DOHH2 (cell line): ENCODE measurements at regions not wholly inside any gene's neighbourhood (a gene's known extent, or its start where the extent isn't known, plus 50 kb on each side); places are given as distances from the start of the nearest gene placed in this dataset.

ENCODE experiments used
- EZH2phosphoT487 ChIP-seq: fragments of 200-600 bp; sonication (generic); IDR thresholded peaks from 2 replicates; pipeline ENCODE4 v1.6.1; 2017; ENCODE audit warnings: borderline replicate concordance, mild to moderate bottlenecking, antibody characterized with exemption, low read length, moderate library complexity, mixed read lengths
- TF ChIP-seq, protein P1 (sequence below): fragments of 200-600 bp; sonication (generic); IDR thresholded peaks from one replicate; pipeline ENCODE4 v1.5.1; 2014; ENCODE audit warnings: antibody characterized with exemption, mild to moderate bottlenecking, low read depth, low read length; ENCODE audit not compliant: poor library complexity, severe bottlenecking

DNA sequence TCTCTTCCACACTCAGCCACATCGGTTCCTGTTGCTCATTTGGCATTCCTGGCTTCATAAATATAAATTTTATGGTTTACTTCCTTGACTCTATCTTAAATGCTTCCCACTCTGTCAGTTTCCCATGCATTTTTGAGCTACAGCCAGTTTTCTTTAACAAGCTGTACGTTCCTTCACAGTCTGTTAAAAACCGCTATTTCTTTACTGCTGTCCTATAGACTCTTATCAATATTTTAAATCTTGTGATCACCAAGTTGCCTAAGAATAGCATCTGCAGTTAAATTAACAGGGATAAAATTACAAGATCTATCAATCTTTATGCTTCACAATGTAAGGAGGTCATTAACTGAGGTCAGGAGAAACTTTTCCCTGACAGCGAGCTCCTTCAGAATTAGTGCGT is 103.1 kb upstream of the RHOBTB1 start:
- TF ChIP-seq, protein P1, sequence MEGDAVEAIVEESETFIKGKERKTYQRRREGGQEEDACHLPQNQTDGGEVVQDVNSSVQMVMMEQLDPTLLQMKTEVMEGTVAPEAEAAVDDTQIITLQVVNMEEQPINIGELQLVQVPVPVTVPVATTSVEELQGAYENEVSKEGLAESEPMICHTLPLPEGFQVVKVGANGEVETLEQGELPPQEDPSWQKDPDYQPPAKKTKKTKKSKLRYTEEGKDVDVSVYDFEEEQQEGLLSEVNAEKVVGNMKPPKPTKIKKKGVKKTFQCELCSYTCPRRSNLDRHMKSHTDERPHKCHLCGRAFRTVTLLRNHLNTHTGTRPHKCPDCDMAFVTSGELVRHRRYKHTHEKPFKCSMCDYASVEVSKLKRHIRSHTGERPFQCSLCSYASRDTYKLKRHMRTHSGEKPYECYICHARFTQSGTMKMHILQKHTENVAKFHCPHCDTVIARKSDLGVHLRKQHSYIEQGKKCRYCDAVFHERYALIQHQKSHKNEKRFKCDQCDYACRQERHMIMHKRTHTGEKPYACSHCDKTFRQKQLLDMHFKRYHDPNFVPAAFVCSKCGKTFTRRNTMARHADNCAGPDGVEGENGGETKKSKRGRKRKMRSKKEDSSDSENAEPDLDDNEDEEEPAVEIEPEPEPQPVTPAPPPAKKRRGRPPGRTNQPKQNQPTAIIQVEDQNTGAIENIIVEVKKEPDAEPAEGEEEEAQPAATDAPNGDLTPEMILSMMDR: no peak
- no peak for TF ChIP-seq EZH2phosphoT487
